HG03439 (cell line): ENCODE measurements at regions not wholly inside any gene's neighbourhood (a gene's known extent, or its start where the extent isn't known, plus 50 kb on each side); places are given as distances from the start of the nearest gene placed in this dataset.
"Not testable (repeated sequence)": the region's sequence is repeated elsewhere in the genome, so short reads cannot be mapped to it uniquely, and the experiment has no call there.

Source experiments
- ATAC-seq: cut with Tn5 transposase; IDR thresholded peaks from one replicate; pipeline ENCODE4 v1.9.1; 2021; ENCODE audit warnings: mild to moderate bottlenecking, moderate library complexity; ENCODE audit not compliant: unreplicated experiment

DNA sequence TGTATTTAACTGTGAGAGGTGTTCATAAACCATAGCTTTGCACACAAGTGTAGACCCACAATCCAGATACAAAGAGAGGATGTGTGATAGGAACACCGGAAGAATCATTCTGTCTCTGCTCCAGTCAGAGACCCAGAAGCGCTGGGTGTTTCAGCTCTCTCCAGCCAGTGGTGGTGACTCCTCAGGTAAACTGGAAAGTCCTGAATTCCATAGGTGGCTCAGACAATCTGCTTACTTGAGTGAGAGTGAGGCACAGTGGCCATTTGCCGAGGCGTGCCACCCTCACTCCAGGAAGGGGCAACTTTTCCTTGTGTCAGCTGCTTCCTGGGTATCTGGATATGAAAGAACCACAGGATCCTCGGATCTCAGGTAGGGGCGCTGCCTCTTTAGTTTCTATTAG lies 171.5 kb downstream of the KCNS3 start:
- ATAC-seq, result no peak

DNA sequence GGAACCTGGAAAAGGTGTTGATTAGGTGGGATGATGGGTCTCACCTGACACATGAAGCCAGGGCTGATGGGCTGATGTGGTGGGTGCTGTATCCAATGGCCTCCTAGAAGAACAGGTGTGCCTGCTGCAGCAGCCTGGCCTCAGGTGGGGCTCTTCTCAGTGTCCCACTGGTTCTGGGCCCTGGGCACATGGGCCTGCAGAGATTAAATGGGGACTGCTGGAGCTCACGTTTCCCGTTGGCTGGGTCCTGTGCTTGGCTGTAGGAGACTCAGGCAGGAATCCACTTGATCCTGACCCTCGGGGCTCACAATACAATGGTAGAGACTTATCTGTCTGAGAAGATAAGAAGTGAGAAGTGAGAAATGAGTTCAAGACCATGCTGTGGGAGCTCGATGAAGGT lies 170.9 kb downstream of the KCNS3 start:
- no peak for ATAC-seq

DNA sequence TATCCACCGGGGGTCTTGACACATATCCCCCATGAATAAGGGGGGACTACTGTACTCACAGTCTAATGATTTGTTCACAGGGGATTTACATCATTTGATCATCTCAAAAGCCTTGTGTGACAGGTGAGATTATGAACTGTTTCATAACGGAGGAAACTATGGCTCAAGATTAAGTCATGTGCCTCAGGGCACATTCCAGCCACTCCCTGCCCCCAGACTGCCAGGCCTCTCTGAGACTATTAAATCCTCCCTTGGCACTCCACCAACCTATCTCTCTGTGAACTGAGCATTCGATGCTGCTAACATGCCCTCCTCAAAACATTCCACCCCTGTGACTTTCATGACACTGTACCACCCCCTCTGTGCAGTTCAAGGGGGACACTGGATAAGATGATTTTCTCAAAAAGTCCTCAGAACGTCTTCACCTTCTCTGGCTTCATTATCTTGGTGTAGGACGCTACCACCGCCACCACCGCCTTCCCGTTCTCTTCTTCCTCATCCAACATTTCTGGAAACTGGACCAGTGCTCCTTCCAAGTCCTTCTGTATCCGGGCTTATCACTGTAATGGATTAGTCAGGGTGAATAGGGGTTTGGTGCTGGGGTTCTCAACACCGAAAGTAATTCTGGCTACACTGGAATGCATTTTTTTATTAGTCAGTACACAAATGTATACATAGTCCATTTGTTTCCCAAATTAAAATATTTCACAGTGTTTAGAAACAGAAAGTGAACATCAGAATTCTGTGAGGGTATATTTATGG lies 169.6 kb downstream of the KCNS3 start:
- no peak for ATAC-seq

DNA sequence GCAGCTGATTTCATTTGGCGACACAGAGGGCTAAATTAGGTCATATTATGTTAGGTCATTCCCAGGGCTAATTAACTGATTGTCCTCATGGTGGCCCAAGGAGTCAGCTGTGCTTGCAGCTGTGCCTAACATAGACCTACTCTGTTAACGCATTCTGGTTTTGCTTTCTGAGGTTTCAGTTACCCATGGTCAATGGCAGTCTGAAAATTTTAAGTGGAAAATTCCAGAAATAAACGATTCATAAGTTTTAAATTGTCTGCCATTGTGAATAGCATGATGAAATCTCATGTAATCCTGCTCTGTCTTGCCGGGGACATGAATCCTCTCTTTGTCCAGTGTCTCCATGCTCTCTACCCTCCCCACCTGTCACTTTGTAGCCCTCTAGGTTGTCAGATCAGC lies 168.7 kb downstream of the KCNS3 start:
- no peak for ATAC-seq

DNA sequence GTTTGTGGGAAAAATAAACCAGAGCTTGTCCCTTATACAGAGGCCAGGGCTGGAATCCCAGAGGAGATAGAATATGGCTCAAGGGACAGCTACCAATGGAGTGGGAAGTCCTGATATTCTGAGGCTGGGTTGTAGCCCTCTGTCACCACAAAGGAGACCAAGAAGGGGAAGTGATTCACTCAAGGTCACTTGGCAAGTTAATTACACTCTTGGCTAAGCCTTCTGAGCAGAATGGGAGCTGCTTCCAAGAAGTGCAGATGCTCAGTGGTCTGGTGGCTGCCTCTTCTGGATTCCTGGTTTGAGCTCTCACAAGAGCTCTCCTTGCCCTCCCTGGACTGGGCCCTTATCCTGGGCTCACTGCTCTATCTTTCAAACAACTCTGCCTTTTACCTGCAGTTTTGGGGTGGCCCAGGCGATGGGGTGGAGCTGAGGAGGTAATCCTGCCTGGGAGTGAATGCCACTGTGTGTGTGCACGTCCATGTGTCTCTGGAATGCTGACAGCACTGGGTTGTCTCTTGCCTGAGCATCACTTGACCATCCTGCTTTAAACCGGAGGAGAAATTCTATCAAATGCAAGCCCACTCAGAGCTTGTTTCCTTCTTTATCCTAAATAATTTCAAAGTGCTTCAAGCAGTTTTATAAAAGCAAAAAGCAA lies 168.2 kb downstream of the KCNS3 start:
- no peak for ATAC-seq

DNA sequence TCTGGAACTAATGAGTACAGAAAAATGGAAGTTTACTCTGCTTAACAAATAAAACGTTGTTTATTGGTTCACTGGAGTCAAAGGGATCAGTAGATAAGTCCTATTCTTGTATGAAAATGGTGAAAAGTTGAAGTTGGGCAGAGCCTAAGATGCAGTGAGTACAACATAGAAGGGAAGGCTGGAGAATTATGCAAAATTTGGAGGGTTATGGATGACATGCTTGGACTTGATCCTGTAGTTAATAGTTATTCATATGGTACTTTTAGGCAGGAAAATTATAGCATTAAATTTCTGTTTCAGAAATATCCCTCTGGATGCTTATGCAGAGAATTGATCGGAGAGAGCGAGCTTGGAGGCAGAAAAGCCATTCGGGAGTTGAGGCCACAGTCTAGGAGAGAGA lies 167.6 kb downstream of the KCNS3 start:
- ATAC-seq, result no peak

DNA sequence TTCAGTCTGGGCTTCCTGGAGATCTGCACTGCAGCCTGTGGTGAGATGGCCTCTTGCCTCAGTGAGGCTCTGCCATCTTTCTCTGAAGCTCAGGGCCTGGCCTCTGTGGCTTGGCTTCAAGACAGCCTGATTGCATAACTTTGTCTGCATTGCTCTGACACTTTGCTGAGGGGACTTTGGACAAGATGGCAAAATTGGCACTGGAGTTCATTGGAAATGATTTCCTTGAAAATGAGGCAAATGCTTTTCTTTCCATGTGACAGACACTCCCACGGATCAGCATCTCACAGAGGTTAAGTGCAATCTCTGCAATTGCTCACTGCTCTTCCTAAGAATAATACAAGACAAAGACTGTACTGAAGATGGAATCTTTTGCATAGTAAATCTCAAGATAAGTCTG lies 166.8 kb downstream of the KCNS3 start:
- no peak for ATAC-seq

DNA sequence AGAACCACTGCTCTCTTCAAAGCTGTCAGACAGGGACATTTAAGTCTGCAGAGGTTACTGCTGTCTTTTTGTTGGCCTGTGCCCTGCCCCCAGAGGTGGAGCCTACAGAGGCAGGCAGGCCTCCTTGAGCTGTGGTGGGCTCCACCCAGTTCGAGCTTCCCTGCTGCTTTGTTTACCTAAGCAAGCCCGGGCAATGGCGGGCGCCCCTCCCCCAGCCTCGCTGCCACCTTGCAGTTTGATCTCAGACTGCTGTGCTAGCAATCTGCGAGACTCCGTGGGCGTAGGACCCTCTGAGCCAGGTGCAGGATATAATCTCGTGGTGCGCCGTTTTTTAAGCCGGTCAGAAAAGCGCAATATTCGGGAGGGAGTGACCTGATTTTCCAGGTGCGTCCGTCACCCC lies 138.9 kb downstream of the KCNS3 start:
- ATAC-seq, result not testable (repeated sequence)

DNA sequence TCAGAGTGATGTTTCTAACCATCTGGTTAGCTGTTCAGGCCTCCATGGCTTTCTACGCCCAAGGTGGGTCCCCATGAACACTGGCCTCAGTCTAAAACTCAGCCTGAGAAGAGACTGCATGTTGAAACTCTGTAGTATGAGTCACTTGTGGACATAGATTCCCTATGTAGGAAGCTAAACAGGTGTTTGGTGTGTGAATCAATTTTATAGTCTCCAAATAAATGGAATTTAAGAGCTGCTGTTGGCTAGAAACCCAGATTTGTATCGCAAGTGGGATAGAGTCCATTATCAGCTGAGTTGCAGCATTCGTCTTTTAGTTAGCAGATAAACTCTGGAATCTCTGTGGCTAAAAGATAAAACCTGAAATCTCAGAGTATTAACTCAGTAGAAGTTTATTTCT lies 131.4 kb downstream of the KCNS3 start:
- no peak for ATAC-seq

DNA sequence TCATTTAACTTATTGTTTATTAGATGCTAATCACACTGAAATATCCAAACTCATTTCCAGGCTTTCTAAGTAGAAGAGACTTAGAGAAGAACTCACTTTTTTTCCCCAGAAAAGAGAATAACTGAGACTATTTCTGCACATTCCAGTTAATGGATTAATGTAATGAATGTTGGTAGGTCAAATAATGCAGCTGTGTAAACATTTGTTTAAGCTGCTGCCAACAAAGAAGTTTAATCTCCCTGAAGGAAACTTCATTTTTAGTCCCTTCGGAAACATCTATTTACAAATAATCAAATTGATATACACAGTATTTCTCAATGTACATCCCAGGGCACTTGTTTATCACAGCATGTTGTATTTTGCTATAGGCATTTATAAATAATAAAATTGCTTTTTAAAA lies 126.9 kb downstream of the KCNS3 start:
- no peak for ATAC-seq

DNA sequence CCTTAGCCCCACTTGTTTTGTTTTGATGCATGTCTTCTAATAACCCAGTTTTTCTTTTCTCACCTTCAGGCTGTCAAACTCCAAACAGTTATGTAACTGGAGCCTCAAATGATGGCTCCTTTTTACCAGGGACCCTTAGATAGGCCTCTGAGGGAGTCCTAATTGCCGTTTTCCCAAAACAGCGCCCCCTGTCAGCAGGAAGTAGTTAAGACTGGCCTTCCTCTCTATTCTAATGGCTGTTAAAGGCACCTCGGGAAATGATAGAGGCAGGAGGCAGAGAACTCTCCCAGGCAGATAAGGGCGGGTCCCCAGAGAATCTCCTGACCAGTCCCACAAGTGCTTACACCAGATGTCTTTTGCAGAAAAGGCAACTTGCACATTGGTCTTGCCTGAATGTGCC lies 123.2 kb downstream of the KCNS3 start:
- no peak for ATAC-seq

DNA sequence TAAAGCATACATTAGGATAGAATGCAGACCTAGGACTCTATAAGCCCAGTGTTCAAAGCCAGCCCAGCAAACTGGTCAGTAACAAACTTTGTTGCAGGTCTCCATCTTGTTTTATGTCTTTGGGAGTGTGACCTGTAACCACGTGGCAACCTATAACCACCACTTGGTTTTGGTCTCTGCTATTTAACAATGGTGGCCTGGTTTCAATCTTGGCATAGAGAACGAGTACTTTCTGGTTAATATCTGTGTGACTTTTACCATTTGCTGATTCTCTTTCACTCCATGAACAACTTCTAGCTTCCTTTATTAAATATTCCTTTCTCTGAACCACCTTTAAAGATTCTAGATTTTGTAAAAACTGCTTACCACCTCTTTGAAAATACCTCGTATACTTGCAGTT lies 118.5 kb downstream of the KCNS3 start:
- no peak for ATAC-seq

DNA sequence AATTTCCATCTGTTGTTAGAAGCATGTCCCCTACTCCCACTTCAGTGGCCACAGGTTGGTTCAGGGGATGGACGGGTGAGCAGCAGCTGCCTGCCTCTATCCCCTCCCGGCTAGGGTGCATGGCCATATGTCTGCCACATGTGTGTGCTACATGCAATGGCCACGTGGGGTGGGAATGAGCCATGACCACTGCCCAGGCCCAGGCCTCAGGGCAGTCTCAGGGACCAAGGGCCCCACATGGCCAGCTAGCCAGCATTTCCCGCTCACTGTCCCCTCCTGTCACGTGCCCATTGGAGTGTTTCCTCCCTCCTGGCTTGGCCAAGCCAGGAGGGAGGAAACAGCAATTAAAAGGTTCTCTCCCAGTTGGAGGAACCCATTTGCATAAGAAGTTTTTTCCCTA lies 117.1 kb downstream of the KCNS3 start:
- ATAC-seq, result no peak
